SK-N-SH (cell line): ENCODE measurements at regions not wholly inside any gene's neighbourhood (a gene's known extent, or its start where the extent isn't known, plus 50 kb on each side); places are given as distances from the start of the nearest gene placed in this dataset.

ENCODE experiments used
- CTCF ChIA-PET: fragments of 300-600, 350-600 bp; formaldehyde crosslinking; extraction: SDS; loops from one replicate; lab custom pipeline; 2021; lab: Yijun Ruan, JAX
- POLR2A ChIA-PET: fragments of 350-600 bp; sonication (Branson Sonifier 250); formaldehyde crosslinking; extraction: SDS; loops from one replicate; lab custom pipeline; 2020; ENCODE audit warnings: antibody characterized with exemption, inconsistent platforms; lab: Yijun Ruan, JAX
- DNase-seq: peaks from one replicate; pipeline ENCODE4 v3.0.0; 2012
- H2AFZ ChIP-seq: fragments of 200-600 bp; sonication (generic); 2 replicates; pipeline ENCODE4 v1.8.1; 2016; ENCODE audit warnings: antibody characterized with exemption, mild to moderate bottlenecking, low read depth
- H3F3A ChIP-seq: fragments of 200-600 bp; sonication (generic); replicated peaks from 2 replicates; pipeline ENCODE3; 2016; ENCODE audit warnings: antibody characterized with exemption, mild to moderate bottlenecking; ENCODE audit not compliant: insufficient read depth
- H3K27ac ChIP-seq, 2 experiments: fragments of 200-500 bp in 1 of 2; fragments of 200-600 bp in 1 of 2; sonication (Bioruptor generic) in 1 of 2; sonication (generic), shearing (Covaris generic) in 1 of 2; 2 replicates each; pipeline versions ENCODE4 v1.5.1 to v1.6.1; 2014 to 2016; ENCODE audit warnings: low read depth in 2 of 2, inconsistent platforms in 1 of 2, low read length in 1 of 2, mild to moderate bottlenecking in 1 of 2, mixed read lengths in 1 of 2
- H3K27me3 ChIP-seq: fragments of 200-600 bp; sonication (generic), shearing (Covaris generic); 2 replicates; pipeline ENCODE4 v1.6.1; 2016; ENCODE audit warnings: mixed run types; ENCODE audit not compliant: insufficient read depth
- H3K36me3 ChIP-seq, 2 experiments: fragments of 200-500 bp in 1 of 2; fragments of 200-600 bp in 1 of 2; sonication (Bioruptor generic) in 1 of 2; sonication (generic) in 1 of 2; replicated peaks in 1 of 2; 2 replicates each; pipeline versions ENCODE3 to v1.5.1; 2014 to 2016; ENCODE audit warnings: low read length in 1 of 2, mild to moderate bottlenecking in 1 of 2; ENCODE audit not compliant: insufficient read depth in 2 of 2, control insufficient read depth in 1 of 2
- H3K4me1 ChIP-seq, 2 experiments: fragments of 200-500 bp in 1 of 2; fragments of 200-600 bp in 1 of 2; sonication (Bioruptor generic) in 1 of 2; sonication (generic), shearing (Covaris generic) in 1 of 2; 2 replicates each; pipeline versions ENCODE4 v1.5.1 to v1.6.1; 2014 to 2016; ENCODE audit warnings: low read depth in 1 of 2, low read length in 1 of 2, mixed run types in 1 of 2; ENCODE audit not compliant: insufficient read depth in 2 of 2, control insufficient read depth in 1 of 2
- H3K4me2 ChIP-seq: fragments of 200-600 bp; sonication (generic), shearing (Covaris generic); 2 replicates; pipeline ENCODE4 v1.6.1; 2017; ENCODE audit warnings: mixed run types
- H3K4me3 ChIP-seq, 2 experiments: fragments of 200-500 bp in 1 of 2; fragments of 200-600 bp in 1 of 2; sonication (Bioruptor generic) in 1 of 2; sonication (generic), shearing (Covaris generic) in 1 of 2; 2 replicates each; pipeline versions ENCODE4 v1.5.1 to v1.8.1; 2014 to 2016; ENCODE audit warnings: low read depth in 2 of 2, inconsistent platforms in 1 of 2, low read length in 1 of 2, mild to moderate bottlenecking in 1 of 2, mixed read lengths in 1 of 2, moderate library complexity in 1 of 2
- H3K79me2 ChIP-seq: fragments of 200-600 bp; sonication (generic); 2 replicates; pipeline ENCODE4 v1.8.1; 2017; ENCODE audit warnings: mild to moderate bottlenecking; ENCODE audit not compliant: insufficient read depth
- H3K9ac ChIP-seq: fragments of 200-600 bp; sonication (generic); 2 replicates; pipeline ENCODE4 v1.6.1; 2017; ENCODE audit warnings: mixed run types
- H3K9me2 ChIP-seq: fragments of 200-600 bp; sonication (generic); 2 replicates; pipeline ENCODE4 v1.6.1; 2017; ENCODE audit warnings: mixed run types
- H3K9me3 ChIP-seq: fragments of 200-600 bp; sonication (generic); 2 replicates; pipeline ENCODE4 v1.6.1; 2017; ENCODE audit warnings: mixed run types, mild to moderate bottlenecking, moderate library complexity
- H4K20me1 ChIP-seq: fragments of 200-600 bp; sonication (generic); 2 replicates; pipeline ENCODE4 v1.6.1; 2017; ENCODE audit warnings: mild to moderate bottlenecking, mixed run types; ENCODE audit not compliant: insufficient read depth
- CHD2 ChIP-seq: fragments of 150-350 bp; IDR thresholded peaks from 2 replicates; pipeline ENCODE4 v1.6.1; 2018; ENCODE audit warnings: low read length; ENCODE audit not compliant: partially characterized antibody
- ELF1 ChIP-seq: IDR thresholded peaks from 2 replicates; pipeline ENCODE4 v1.4.0; 2012
- EP300 ChIP-seq, 2 experiments: IDR thresholded peaks; 2 replicates each; pipeline versions ENCODE4 v1.4.0 to v1.6.1; 2012; ENCODE audit warnings: borderline replicate concordance in 1 of 2, low read depth in 1 of 2, low read length in 1 of 2
- FOSL2 ChIP-seq: IDR thresholded peaks from 2 replicates; pipeline ENCODE4 v1.4.0; 2012; ENCODE audit warnings: low read depth, mild to moderate bottlenecking, moderate library complexity, borderline replicate concordance
- FOXM1 ChIP-seq: IDR thresholded peaks from 2 replicates; pipeline ENCODE4 v1.4.0; 2012; ENCODE audit warnings: low read depth, mild to moderate bottlenecking
- MXI1 ChIP-seq: IDR thresholded peaks from 2 replicates; pipeline ENCODE4 v1.6.1; 2012; ENCODE audit warnings: mild to moderate bottlenecking, low read depth, low read length, improper control_type of control experiment
- RFX5 ChIP-seq: IDR thresholded peaks from 2 replicates; pipeline ENCODE4 v1.6.1; 2012; ENCODE audit warnings: mild to moderate bottlenecking, improper control_type of control experiment, low read length
- SIN3A ChIP-seq: IDR thresholded peaks from 2 replicates; pipeline ENCODE4 v1.6.1; 2012; ENCODE audit warnings: low read depth, mild to moderate bottlenecking, low read length, moderate library complexity, borderline replicate concordance
- SMC3 ChIP-seq: IDR thresholded peaks from 2 replicates; pipeline ENCODE4 v1.6.1; 2012; ENCODE audit warnings: low read depth, low read length, improper control_type of control experiment
- TAF1 ChIP-seq: IDR thresholded peaks from 2 replicates; pipeline ENCODE4 v1.6.1; 2012; ENCODE audit warnings: low read depth, mild to moderate bottlenecking, low read length, moderate library complexity, borderline replicate concordance
- TEAD4 ChIP-seq: IDR thresholded peaks from 2 replicates; pipeline ENCODE4 v1.4.0; 2012; ENCODE audit warnings: mild to moderate bottlenecking, borderline replicate concordance; ENCODE audit not compliant: insufficient read depth
- USF1 ChIP-seq: IDR thresholded peaks from 2 replicates; pipeline ENCODE4 v1.4.0; 2012; ENCODE audit warnings: low read depth, borderline replicate concordance
- YY1 ChIP-seq: IDR thresholded peaks from 2 replicates; pipeline ENCODE4 v1.4.0; 2012; ENCODE audit warnings: low read depth, mild to moderate bottlenecking
- WGBS: methylation state at CpG from one replicate; pipeline ENCODE4 v1.1.6; 2017; ENCODE audit warnings: low lambda C conversion rate; 5-methylcytosine and 5-hydroxymethylcytosine counted together
- TF ChIP-seq, protein P1 (sequence below): fragments of 150-350 bp; IDR thresholded peaks from 2 replicates; pipeline ENCODE4 v1.6.1; 2016; ENCODE audit warnings: mild to moderate bottlenecking, low read depth, low read length
- TF ChIP-seq, protein P2 (sequence below): IDR thresholded peaks from 2 replicates; pipeline ENCODE4 v1.4.0; 2012; ENCODE audit warnings: low read depth

DNA sequence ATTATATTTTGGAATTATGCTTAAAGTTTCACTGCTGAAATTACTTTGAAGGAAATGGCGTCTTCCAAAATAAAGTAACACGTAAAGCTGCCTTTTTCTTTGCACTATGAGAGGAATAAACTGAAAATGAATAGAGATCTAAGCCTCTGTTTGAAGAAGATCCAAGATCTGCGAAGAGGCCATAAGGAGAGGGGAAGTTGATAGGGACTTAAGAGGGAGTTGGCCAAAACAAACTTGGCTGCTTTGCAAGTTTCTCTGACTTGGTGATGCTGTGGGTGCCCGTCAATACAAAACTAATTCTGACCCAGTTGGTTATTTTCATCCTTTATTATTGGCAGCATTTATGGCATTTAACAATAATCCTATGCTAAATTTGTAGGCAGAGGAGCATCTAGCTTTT lies 190.2 kb upstream of the GBE1 start:
- H3K36me3 ChIP-seq, result no peaks in the 10 kb centered on the region
- H2AFZ ChIP-seq, result no peak overlapping the region
- no peaks in the 10 kb centered on the region for H4K20me1 ChIP-seq
- no peaks in the 10 kb centered on the region for H3K79me2 ChIP-seq
- no peaks in the 10 kb centered on the region for H3K4me1 ChIP-seq
- POLR2A ChIA-PET, result no interaction called here
- no peaks in the 10 kb centered on the region for H3K9me3 ChIP-seq
- H3K9me2 ChIP-seq, result no peaks in the 10 kb centered on the region
- no peak for DNase-seq
- H3K27me3 ChIP-seq, result no peaks in the 10 kb centered on the region
- TF ChIP-seq RFX5, result no peak
- TF ChIP-seq, protein P1, sequence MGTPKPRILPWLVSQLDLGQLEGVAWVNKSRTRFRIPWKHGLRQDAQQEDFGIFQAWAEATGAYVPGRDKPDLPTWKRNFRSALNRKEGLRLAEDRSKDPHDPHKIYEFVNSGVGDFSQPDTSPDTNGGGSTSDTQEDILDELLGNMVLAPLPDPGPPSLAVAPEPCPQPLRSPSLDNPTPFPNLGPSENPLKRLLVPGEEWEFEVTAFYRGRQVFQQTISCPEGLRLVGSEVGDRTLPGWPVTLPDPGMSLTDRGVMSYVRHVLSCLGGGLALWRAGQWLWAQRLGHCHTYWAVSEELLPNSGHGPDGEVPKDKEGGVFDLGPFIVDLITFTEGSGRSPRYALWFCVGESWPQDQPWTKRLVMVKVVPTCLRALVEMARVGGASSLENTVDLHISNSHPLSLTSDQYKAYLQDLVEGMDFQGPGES, result no peak
- TF ChIP-seq SIN3A, result no peak
- TF ChIP-seq FOXM1, result no peak
- no peak for TF ChIP-seq TEAD4
- no peak for TF ChIP-seq CHD2
- no peak for TF ChIP-seq SMC3
- no peak overlapping the region for H3K4me3 ChIP-seq
- no peak overlapping the region for H3K4me2 ChIP-seq
- no peak overlapping the region for H3K9ac ChIP-seq
- CTCF ChIA-PET, result interaction anchor here (0.9 to 1.1 kb wide), 3 partner anchors 12 to 236 kb away, joined by 3 read pairs; no protein-coding TSS in a partner anchor
- no peaks in the 10 kb centered on the region for H3F3A ChIP-seq
- WGBS, result 70% methylated on average over 4 of the region's 4 CpGs
- H3K27ac ChIP-seq, result no peak overlapping the region

DNA sequence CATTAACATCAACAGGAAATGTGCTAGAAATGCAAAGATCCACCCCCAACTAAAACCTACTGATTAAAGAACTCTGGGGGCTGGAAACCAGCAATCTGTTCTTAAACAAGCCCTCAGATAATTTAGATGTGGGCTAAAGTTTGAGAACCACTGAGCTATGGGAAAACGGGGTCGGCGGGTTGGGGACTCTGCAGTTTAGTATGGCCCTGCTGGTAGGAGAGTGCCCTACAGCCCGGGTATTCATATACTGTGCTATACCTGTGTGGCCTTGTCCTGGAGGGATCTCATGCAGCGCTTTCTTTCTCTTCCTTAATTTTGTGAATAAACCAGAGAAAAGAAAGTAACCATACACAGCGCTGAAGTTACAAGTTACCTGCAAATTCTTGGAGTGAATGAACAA lies 189.7 kb upstream of the GBE1 start:
- no peaks in the 10 kb centered on the region for H4K20me1 ChIP-seq
- no peaks in the 10 kb centered on the region for H3K27me3 ChIP-seq
- TF ChIP-seq USF1 (no peak), TAF1 (no peak), ELF1 (no peak), RFX5 (no peak), MXI1 (no peak), EP300 (IDR thresholded peaks at IDR 0.05; ENCODE audit: borderline replicate concordance in 1 of 2, low read depth in 1 of 2, low read length in 1 of 2) (no peak), YY1 (no peak), FOSL2 (no peak), FOXM1 (no peak)
- TF ChIP-seq, protein P2, sequence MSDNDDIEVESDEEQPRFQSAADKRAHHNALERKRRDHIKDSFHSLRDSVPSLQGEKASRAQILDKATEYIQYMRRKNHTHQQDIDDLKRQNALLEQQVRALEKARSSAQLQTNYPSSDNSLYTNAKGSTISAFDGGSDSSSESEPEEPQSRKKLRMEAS, result no peak
- CTCF ChIA-PET, result interaction anchor here (1.1 kb wide), 1 partner anchor 237 kb away, joined by 3 read pairs; no protein-coding TSS in a partner anchor
- no peak overlapping the region for H3K4me2 ChIP-seq
- no peaks in the 10 kb centered on the region for H3K9me3 ChIP-seq
- H3K9me2 ChIP-seq, result no peaks in the 10 kb centered on the region
- no peak overlapping the region for H3K27ac ChIP-seq
- no peak overlapping the region for H3K4me3 ChIP-seq
- no peaks in the 10 kb centered on the region for H3F3A ChIP-seq
- no peaks in the 10 kb centered on the region for H3K79me2 ChIP-seq
- DNase-seq, result no peak
- POLR2A ChIA-PET, result no interaction called here
- no peak overlapping the region for H3K9ac ChIP-seq
- no peaks in the 10 kb centered on the region for H3K4me1 ChIP-seq
- no peak overlapping the region for H2AFZ ChIP-seq
- H3K36me3 ChIP-seq, result no peaks in the 10 kb centered on the region
- 58% methylated on average over 5 of the region's 6 CpGs for WGBS
